Body of pancreas (tissue), 4 donors: ENCODE measurements at regions not wholly inside any gene's neighbourhood (a gene's known extent, or its start where the extent isn't known, plus 50 kb on each side); places are given as distances from the start of the nearest gene placed in this dataset.

ENCODE experiments used
- ATAC-seq: fragments of 150-250 bp; one replicate; pipeline ENCODE4 v1.9.1; 2016
- DNase-seq, 4 donors: peaks; one replicate each; pipeline ENCODE4 v3.0.0-alpha.2; 2019
- H3K27ac ChIP-seq, 4 donors: fragments of 200-600 bp; sonication (generic); 1 replicate in 3 of 4; 2 replicates in 1 of 4; pipeline versions ENCODE4 v1.5.1 to v1.6.1; 2016 to 2019; ENCODE audit warnings: mild to moderate bottlenecking in 1 of 4, mixed read lengths in 1 of 4, moderate library complexity in 1 of 4
- H3K27me3 ChIP-seq, 2 donors: fragments of 200-600 bp; sonication (generic); one replicate each; pipeline ENCODE4 v1.6.0; 2016; ENCODE audit warnings: mild to moderate bottlenecking in 1 of 2
- H3K36me3 ChIP-seq, 2 donors: fragments of 200-600 bp; sonication (generic); replicated peaks in 1 of 2; 2 replicates each; pipeline ENCODE4 v1.5.1; 2016; ENCODE audit warnings: low read depth in 2 of 2; ENCODE audit not compliant: insufficient read depth in 1 of 2
- H3K4me1 ChIP-seq: fragments of 200-600 bp; sonication (generic); one replicate; pipeline ENCODE4 v1.6.0; 2016
- H3K4me3 ChIP-seq, 2 donors: fragments of 200-600 bp; sonication (generic); 1 replicate in 1 of 2; 2 replicates in 1 of 2; pipeline ENCODE4 v1.5.1; 2016 to 2019
- H3K9me3 ChIP-seq, 3 donors: fragments of 200-600 bp; sonication (generic); 1 replicate in 2 of 3; 2 replicates in 1 of 3; pipeline ENCODE4 v1.5.1; 2016
- CTCF ChIP-seq, 7 experiments: fragments of 450-650 bp in 4 of 7; fragments of 200-600 bp in 3 of 7; sonication (generic) in 3 of 7; IDR thresholded peaks; one replicate each; pipeline ENCODE4 v1.5.1; 2016 to 2019; ENCODE audit warnings: antibody characterized with exemption in 7 of 7
- POLR2A ChIP-seq, 3 donors: fragments of 450-650 bp; IDR thresholded peaks; one replicate each; pipeline ENCODE4 v1.6.1; 2016; ENCODE audit warnings: antibody characterized with exemption in 3 of 3, mild to moderate bottlenecking in 2 of 3
- WGBS, 2 donors: methylation state at CpG; one replicate each; pipeline ENCODE4 v1.1.5; 2017; 5-methylcytosine and 5-hydroxymethylcytosine counted together
- intact Hi-C: fragments of 100-400 bp; cut with DNase I; formaldehyde crosslinking; loops from one replicate; pipeline ENCODE4 v1.15.1; 2023

- TF ChIP-seq POLR2A (IDR thresholded peaks at IDR 0.05) (no peak), CTCF (IDR thresholded peaks at IDR 0.05) (no peak)
- H3K4me3 ChIP-seq: no peak overlapping the region
- no peaks in the 10 kb centered on the region for H3K36me3 ChIP-seq
- intact Hi-C loops: no loop called here
- H3K27me3 ChIP-seq: no peaks in the 10 kb centered on the region
- 70 to 73% methylated on average over 6 of the region's 6 CpGs for WGBS, 2 donors
- no peaks in the 10 kb centered on the region for H3K4me1 ChIP-seq
- ATAC-seq: no peak
- no peak for DNase-seq
- peaks cover 0 to 5% (median 0%) of the 10 kb centered on the region in 3 donors for H3K9me3 ChIP-seq
- H3K27ac ChIP-seq: no peak overlapping the region
Measured at GRCh38 chr2:111633643-111634042, 250.3 kb downstream of the ANAPC1 start.

- no peak for ATAC-seq
- H3K27ac ChIP-seq: no peak overlapping the region
- WGBS, 2 donors: 77 to 82% methylated on average over 2 of the region's 2 CpGs
- H3K36me3 ChIP-seq: no peaks in the 10 kb centered on the region
- H3K27me3 ChIP-seq: no peaks in the 10 kb centered on the region
- no peak for DNase-seq
- no peak for TF ChIP-seq CTCF (IDR thresholded peaks at IDR 0.05)
- no peak overlapping the region for H3K4me3 ChIP-seq
- peaks cover 0 to under 1% (median 0%) of the 10 kb centered on the region in 3 donors for H3K9me3 ChIP-seq
- H3K4me1 ChIP-seq: no peaks in the 10 kb centered on the region
- intact Hi-C loops: no loop called here
Measured at GRCh38 chr2:111634050-111634794, 249.8 kb downstream of the ANAPC1 start.

- 51 to 60% methylated on average over 4 of the region's 4 CpGs for WGBS, 2 donors
- no peak for TF ChIP-seq POLR2A (IDR thresholded peaks at IDR 0.05)
- no peak for TF ChIP-seq CTCF (IDR thresholded peaks at IDR 0.05)
- DNase-seq: no peak
- no peaks in the 10 kb centered on the region for H3K27me3 ChIP-seq
- no peak for ATAC-seq
- no peaks in the 10 kb centered on the region for H3K9me3 ChIP-seq
- H3K4me3 ChIP-seq: no peak overlapping the region
- no peaks in the 10 kb centered on the region for H3K36me3 ChIP-seq
- H3K27ac ChIP-seq: no peak overlapping the region
- no peaks in the 10 kb centered on the region for H3K4me1 ChIP-seq
- intact Hi-C loops: no loop called here
Measured at GRCh38 chr2:111634995-111635538, 248.9 kb downstream of the ANAPC1 start.

GRCh38 chr2:111636905-111637304 lies 247.1 kb downstream of the ANAPC1 start:
- Histone ChIP-seq H3K27me3 (no peaks in the 10 kb centered on the region), H3K4me3 (no peak overlapping the region), H3K4me1 (no peaks in the 10 kb centered on the region), H3K9me3 (no peaks in the 10 kb centered on the region), H3K36me3 (no peaks in the 10 kb centered on the region), H3K27ac (no peak overlapping the region)
- 80 to 87% methylated on average over 5 of the region's 5 CpGs for WGBS, 2 donors
- no peak for DNase-seq
- TF ChIP-seq CTCF (IDR thresholded peaks at IDR 0.05): no peak
- TF ChIP-seq POLR2A (IDR thresholded peaks at IDR 0.05): no peak
- intact Hi-C loops: no loop called here
- ATAC-seq: no peak
